ENCODE measurements at regions not wholly inside any gene's neighbourhood (a gene's known extent, or its start where the extent isn't known, plus 50 kb on each side); places are given as distances from the start of the nearest gene placed in this dataset.

DNA sequence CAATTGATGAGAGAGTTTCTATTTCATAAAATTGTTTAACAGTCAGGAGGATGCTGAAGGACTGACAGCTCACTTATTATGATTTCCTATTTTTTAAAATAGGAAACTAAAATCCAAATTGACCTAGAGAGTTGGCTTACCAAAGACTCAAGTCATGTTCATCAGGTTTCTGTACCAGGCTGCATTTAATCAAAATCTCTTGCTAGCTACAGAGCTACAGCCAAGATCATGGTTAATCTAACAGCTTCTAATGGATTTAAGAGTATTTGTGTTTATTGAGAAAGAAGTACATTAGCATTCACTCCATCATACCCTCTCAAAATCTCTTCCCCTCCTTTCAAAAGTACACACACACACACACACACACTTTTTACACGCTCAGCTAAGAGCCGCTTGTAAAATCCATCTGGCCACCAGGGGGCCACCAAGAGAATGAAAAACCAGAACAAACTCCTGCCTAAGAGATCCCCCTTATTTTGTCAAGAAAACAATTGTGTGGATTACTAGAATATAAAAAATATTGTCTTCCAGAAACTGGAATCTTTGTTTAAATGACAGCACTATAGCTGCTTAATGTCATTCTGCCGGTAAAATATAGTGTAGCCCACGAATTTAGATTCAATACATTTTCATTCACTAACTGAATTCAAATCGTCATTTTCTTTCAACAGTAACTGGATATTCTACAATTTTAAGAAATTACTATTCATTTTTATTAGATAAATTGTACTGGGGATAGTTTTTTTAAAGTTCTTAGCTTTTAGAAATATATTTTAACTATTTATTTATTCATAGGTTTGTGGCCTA lies 334.0 kb downstream of the BTG1 start:
- Histone ChIP-seq H3K4me1 (peaks cover 0 to 7% (median 0%) of the 10 kb centered on the region in 4 donors), H3K9me3 (peaks cover 0 to 5% (median 0%) of the 10 kb centered on the region in 4 donors), H3K27ac (no peak overlapping the region), H3K36me3 (no peaks in the 10 kb centered on the region), H3K27me3 (no peaks in the 10 kb centered on the region), H3K4me3 (no peak overlapping the region)
- WGBS, 2 donors: 48% methylated on average over 5 of the region's 5 CpGs
- ATAC-seq (ENCODE audit: low FRiP score in 2 of 2) (peak in 1 of 2 donors; percentile 79), DNase-seq (peak in 1 of 2 donors; percentile 61)
- TF ChIP-seq, protein P1, sequence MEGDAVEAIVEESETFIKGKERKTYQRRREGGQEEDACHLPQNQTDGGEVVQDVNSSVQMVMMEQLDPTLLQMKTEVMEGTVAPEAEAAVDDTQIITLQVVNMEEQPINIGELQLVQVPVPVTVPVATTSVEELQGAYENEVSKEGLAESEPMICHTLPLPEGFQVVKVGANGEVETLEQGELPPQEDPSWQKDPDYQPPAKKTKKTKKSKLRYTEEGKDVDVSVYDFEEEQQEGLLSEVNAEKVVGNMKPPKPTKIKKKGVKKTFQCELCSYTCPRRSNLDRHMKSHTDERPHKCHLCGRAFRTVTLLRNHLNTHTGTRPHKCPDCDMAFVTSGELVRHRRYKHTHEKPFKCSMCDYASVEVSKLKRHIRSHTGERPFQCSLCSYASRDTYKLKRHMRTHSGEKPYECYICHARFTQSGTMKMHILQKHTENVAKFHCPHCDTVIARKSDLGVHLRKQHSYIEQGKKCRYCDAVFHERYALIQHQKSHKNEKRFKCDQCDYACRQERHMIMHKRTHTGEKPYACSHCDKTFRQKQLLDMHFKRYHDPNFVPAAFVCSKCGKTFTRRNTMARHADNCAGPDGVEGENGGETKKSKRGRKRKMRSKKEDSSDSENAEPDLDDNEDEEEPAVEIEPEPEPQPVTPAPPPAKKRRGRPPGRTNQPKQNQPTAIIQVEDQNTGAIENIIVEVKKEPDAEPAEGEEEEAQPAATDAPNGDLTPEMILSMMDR (IDR thresholded peaks at IDR 0.05): peak; percentile 63 to 87 (median 77)
- no peak for TF ChIP-seq POLR2AphosphoS5 (IDR thresholded peaks at IDR 0.05)

DNA sequence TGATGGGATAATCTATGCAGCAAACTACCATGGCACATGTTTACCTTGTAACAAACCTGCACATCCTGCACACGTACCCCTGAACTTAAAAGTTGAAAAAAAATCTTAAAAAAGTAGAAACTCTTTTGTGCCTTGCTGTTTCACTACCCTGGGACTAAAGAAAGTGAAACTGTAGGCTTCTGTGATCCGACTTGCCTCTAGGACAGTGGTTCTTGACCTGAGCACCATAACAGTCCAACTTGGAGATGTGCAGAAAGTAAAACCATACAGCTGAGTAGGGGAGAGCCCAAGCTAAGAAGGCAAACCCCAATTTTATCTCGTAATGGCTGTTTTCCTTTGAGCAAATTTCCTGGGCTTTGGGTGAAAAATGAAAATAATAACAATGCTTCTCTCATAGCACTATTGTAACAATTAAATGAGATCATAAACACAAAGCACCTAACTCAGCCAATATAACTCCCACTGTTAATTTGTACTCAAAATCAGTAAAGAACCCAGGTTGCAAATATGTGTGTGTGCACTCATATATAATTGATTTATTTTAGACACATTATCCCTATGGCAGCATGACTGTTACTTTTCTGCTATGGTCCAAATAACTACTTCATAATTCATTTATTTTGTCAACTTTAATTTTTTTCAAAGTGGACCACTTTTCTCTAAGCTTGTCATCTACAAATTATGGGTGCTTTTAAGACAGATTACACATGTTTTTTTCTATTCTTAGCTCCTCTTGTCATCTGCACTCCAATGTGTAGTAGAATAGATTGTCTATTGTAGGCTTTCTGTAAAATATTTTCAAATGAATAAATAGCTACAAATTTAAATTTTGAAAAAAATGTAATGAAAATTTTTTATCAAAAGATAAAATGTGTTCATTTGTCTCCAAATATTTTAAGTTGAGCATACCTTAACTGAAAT lies 334.9 kb downstream of the BTG1 start:
- Histone ChIP-seq H3K27ac (no peak overlapping the region), H3K36me3 (no peaks in the 10 kb centered on the region), H3K9me3 (peaks cover 0 to 11% (median 0%) of the 10 kb centered on the region in 4 donors), H3K4me3 (no peak overlapping the region), H3K27me3 (no peaks in the 10 kb centered on the region), H3K4me1 (peaks cover 0 to 7% (median 0%) of the 10 kb centered on the region in 4 donors)
- TF ChIP-seq POLR2A (IDR thresholded peaks at IDR 0.05) (no peak), EP300 (IDR thresholded peaks at IDR 0.05) (no peak), POLR2AphosphoS5 (IDR thresholded peaks at IDR 0.05) (no peak)
- TF ChIP-seq, protein P1 (IDR thresholded peaks at IDR 0.05): no peak
- ATAC-seq (ENCODE audit: low FRiP score in 2 of 2) (no peak), DNase-seq (no peak)
- 95 to 97% methylated on average over 3 of the region's 3 CpGs for whole genome bisulfite sequencing, 2 donors

- DNase-seq (no peak), ATAC-seq (ENCODE audit: low FRiP score in 2 of 2) (no peak)
- Histone ChIP-seq H3K4me1 (peaks cover 0 to 7% (median 0%) of the 10 kb centered on the region in 4 donors), H3K27ac (no peak overlapping the region), H3K9me3 (peaks cover 0 to 11% (median 0%) of the 10 kb centered on the region in 4 donors), H3K36me3 (no peaks in the 10 kb centered on the region), H3K4me3 (no peak overlapping the region), H3K27me3 (no peaks in the 10 kb centered on the region)
- 84 to 86% methylated on average over 1 of the region's 1 CpG for WGBS, 2 donors
- TF ChIP-seq POLR2AphosphoS5 (IDR thresholded peaks at IDR 0.05) (no peak), POLR2A (IDR thresholded peaks at IDR 0.05) (no peak), EP300 (IDR thresholded peaks at IDR 0.05) (no peak)
- TF ChIP-seq, protein P1 (IDR thresholded peaks at IDR 0.05): no peak
Observed at GRCh38 chr12:91810077-91810476, 335.6 kb downstream of the BTG1 start.

DNA sequence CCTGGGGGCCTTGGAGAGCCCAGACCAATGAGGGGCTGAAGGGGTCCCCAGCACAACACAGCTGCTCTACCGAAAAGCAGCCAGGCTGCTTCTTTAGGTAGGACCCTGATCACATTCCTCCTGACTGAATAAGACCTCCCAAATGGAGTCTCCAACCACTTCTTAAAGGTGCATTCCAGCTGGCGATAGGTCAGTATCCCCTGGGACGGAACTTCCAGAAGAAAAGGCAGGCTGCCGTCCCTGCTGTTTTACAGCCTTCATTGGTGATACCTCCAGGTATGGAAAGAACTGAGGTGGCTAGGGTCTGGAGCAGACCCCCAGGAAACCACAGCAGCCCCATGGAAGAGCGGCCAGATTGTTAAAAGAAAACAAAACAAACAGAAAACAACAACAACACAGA lies 340.6 kb downstream of the BTG1 start:
- DNase-seq (no peak), ATAC-seq (ENCODE audit: low FRiP score in 2 of 2) (no peak)
- peaks cover 0 to 11% (median 0%) of the 10 kb centered on the region in 4 donors for H3K9me3 ChIP-seq
- no peak overlapping the region for H3K27ac ChIP-seq
- no peaks in the 10 kb centered on the region for H3K4me1 ChIP-seq
- 93 to 95% methylated on average over 5 of the region's 5 CpGs for WGBS, 2 donors
- H3K36me3 ChIP-seq: no peaks in the 10 kb centered on the region
- TF ChIP-seq, protein P1 (IDR thresholded peaks at IDR 0.05): no peak
- no peak for TF ChIP-seq POLR2AphosphoS5 (IDR thresholded peaks at IDR 0.05)
- TF ChIP-seq POLR2A (IDR thresholded peaks at IDR 0.05): no peak
- TF ChIP-seq EP300 (IDR thresholded peaks at IDR 0.05): no peak
- H3K4me3 ChIP-seq: no peak overlapping the region
- H3K27me3 ChIP-seq: no peaks in the 10 kb centered on the region
